ENCODE measurements at regions not wholly inside any gene's neighbourhood (a gene's known extent, or its start where the extent isn't known, plus 50 kb on each side); places are given as distances from the start of the nearest gene placed in this dataset.
A peak's percentile ranks its signal among the peaks of the same experiment; 100 is the strongest.

DNA sequence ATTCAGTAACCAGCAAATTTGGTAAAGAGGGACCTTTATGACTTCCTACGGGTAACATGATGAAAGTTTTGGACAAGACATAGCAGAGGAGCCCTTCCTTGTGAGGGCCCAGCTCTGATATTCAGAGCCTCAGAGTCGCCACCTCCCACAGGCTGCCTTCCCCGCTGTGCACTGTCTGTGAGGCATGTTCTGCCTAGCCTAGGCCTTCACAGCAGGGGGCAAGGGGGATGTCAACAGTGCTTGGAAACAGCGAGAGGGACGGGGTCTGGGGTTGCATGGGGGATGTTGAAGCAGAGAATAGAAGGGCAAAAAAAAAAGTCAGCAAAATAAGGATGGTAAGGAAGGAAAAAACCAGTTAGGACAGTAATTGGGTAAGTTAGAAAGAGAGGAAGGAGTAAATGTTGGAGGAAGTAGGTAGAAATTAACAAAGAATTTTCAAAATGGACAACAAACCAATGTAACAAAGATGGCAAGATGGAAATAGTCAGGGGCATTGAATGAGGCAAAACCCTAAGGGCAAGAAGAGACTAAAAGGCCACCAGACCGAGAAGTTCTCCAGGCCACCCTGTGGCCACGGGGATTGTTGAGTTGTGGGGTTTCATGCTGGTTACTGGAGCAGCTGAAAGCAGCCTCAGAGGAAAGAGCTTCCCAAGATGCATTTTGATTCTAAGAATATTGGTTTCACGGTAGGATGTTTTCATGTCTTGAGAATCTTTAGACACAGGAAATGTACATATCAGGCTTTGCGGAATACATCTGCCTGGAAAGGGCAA, 139.8 kb downstream of the LY86 start:
- in situ Hi-C loops (cut with HindIII; ENCODE audit: low pct_ligation_motif_present, low sequenced_read_pairs), result no loop called here
- Histone ChIP-seq H3K4me3 (ENCODE audit: low read depth, low read length) (no peak overlapping the region), H3K27ac (no peak overlapping the region), H3K27me3 (replicated peaks) (no peaks in the 10 kb centered on the region), H3K36me3 (replicated peaks) (no peaks in the 10 kb centered on the region)
- TF ChIP-seq CTCF (IDR thresholded peaks at IDR 0.05; ENCODE audit: low read depth, low read length, missing control alignments), result no peak
- no peak for DNase-seq

DNA sequence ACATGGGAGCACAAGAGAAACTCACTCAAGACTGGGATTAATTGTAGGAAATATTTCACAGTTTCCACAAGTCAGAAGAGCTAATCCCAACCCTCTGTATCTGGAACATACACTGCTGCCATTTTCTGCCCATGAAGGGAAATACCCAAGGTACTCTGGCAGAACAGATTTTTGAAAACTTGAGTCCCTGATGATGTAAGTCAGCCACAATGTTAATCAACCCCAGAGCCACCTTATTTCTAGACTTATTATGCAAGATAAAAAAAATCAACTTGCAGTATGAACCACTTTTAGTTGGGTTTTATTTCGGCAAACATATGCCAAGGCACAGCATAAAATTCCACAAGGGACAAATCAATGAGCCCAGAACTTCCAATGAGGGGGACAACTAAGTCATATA, 141.5 kb downstream of the LY86 start:
- no peak overlapping the region for H3K27ac ChIP-seq
- TF ChIP-seq CTCF (IDR thresholded peaks at IDR 0.05; ENCODE audit: low read depth, low read length, missing control alignments), result no peak
- H3K4me3 ChIP-seq (ENCODE audit: low read depth, low read length), result no peak overlapping the region
- in situ Hi-C loops (cut with HindIII; ENCODE audit: low pct_ligation_motif_present, low sequenced_read_pairs), result no loop called here
- no peaks in the 10 kb centered on the region for H3K27me3 ChIP-seq (replicated peaks)
- no peak for DNase-seq
- H3K36me3 ChIP-seq (replicated peaks), result no peaks in the 10 kb centered on the region

DNA sequence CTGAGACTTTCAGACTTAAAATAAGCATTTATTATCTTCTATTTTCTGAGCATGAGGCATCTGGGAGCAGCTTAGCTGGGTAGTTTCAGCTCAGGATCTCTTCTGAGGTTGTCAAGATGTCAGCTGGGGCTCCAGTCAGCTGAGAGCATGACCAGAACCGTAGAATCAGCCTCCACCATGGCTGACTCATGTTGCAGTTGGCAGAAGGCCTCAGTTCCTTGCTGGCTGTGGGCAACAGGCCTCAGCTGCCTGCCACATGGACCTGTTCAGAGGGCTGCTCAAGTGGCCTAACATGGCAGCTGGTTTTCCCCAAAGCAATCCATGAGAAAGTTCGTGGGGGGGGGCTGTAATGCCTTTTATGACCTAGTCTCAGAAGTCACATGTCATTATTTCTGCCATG, 142.3 kb downstream of the LY86 start:
- Histone ChIP-seq H3K27me3 (replicated peaks) (no peaks in the 10 kb centered on the region), H3K36me3 (replicated peaks) (no peaks in the 10 kb centered on the region), H3K27ac (no peak overlapping the region), H3K4me3 (ENCODE audit: low read depth, low read length) (no peak overlapping the region)
- in situ Hi-C loops (cut with HindIII; ENCODE audit: low pct_ligation_motif_present, low sequenced_read_pairs), result no loop called here
- TF ChIP-seq CTCF (IDR thresholded peaks at IDR 0.05; ENCODE audit: low read depth, low read length, missing control alignments), result no peak
- DNase-seq, result peak; percentile 83

DNA sequence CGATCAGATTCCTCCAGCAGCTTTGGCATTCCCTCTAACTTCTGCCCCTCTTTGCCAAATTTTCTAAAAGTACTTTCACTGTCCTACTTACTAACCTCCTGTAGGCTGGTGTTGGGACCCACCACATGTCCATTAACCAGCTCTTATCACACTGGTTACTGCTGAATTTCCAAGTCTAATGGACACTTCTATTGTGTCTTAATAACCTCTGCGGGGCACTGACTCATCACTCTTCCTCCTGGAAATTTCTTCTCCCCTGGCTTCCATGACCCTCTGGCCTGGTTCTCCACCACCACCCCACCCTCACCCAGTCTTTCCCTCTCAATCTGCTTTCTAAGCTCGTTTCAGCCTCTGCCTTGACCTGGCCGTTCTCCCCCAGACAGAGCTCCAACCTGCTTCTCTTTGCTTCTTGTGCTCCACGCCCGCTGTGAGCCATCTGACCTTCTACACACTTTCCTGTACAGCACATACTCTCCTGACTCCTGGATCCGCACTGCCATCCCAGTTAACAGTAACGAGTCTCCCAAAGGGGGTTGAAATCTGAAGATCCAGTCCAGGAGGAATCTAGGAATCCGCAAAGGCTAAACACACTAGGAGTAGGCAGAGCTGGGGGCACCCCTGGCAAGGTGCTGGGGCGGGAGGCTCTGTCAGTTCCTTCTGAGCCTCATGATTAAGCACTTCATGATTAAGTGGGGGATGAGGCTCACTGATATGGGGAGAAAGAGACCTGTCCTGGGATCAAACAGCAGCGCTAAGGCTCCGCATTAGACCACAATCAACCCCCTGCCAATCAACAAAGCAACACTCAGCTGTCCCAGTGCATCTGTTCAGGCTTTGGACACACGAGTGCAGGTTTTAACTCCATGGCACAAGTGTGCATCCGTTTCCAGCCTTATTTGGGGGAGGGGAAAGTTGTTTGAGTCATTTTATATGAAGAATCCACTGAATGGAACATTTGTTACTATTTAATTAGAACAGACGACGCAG, 146.3 kb downstream of the LY86 start:
- DNase-seq, result no peak
- Histone ChIP-seq H3K36me3 (replicated peaks) (no peaks in the 10 kb centered on the region), H3K27ac (no peak overlapping the region), H3K27me3 (replicated peaks) (no peaks in the 10 kb centered on the region), H3K4me3 (ENCODE audit: low read depth, low read length) (no peak overlapping the region)
- no peak for TF ChIP-seq CTCF (IDR thresholded peaks at IDR 0.05; ENCODE audit: low read depth, low read length, missing control alignments)
- in situ Hi-C loops (cut with HindIII; ENCODE audit: low pct_ligation_motif_present, low sequenced_read_pairs), result no loop called here

- no peaks in the 10 kb centered on the region for H3K27me3 ChIP-seq (replicated peaks)
- in situ Hi-C loops (cut with HindIII; ENCODE audit: low pct_ligation_motif_present, low sequenced_read_pairs), result no loop called here
- no peak for DNase-seq
- H3K4me3 ChIP-seq (ENCODE audit: low read depth, low read length), result peak overlapping the region; percentile 22
- no peak overlapping the region for H3K27ac ChIP-seq
- H3K36me3 ChIP-seq (replicated peaks), result no peaks in the 10 kb centered on the region
- no peak for TF ChIP-seq CTCF (IDR thresholded peaks at IDR 0.05; ENCODE audit: low read depth, low read length, missing control alignments)
Measured at GRCh38 chr6:6736791-6737654, 148.5 kb downstream of the LY86 start.

All from brain microvascular endothelial cell (primary cell).